ENCODE measurements at regions not wholly inside any gene's neighbourhood (a gene's known extent, or its start where the extent isn't known, plus 50 kb on each side); places are given as distances from the start of the nearest gene placed in this dataset.

DNA sequence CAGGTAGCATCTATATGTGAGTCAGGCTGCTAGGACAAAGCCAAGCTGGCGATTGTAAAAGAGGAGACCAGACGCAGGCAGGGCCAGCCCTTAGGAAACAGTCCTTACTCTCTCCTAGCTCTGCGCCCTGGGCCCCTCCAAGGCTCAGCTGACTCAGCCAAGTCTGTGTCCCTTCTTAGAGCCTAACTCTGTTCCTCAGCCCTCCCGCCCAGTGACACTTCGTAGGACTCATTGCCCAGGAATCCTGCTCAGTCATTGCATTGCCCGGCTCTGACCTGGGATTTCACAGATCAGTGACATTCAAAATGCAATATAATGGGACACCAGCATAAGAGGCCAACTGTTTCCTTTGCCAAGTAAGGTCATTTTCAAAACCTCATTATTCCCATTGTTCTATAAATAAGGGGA lies 244.2 kb downstream of the TLE3 start:
- no peak for TF ChIP-seq EZH2phosphoT487 (IDR thresholded peaks at IDR 0.05; ENCODE audit: borderline replicate concordance, low read depth, low read length)
- TF ChIP-seq, protein P1, sequence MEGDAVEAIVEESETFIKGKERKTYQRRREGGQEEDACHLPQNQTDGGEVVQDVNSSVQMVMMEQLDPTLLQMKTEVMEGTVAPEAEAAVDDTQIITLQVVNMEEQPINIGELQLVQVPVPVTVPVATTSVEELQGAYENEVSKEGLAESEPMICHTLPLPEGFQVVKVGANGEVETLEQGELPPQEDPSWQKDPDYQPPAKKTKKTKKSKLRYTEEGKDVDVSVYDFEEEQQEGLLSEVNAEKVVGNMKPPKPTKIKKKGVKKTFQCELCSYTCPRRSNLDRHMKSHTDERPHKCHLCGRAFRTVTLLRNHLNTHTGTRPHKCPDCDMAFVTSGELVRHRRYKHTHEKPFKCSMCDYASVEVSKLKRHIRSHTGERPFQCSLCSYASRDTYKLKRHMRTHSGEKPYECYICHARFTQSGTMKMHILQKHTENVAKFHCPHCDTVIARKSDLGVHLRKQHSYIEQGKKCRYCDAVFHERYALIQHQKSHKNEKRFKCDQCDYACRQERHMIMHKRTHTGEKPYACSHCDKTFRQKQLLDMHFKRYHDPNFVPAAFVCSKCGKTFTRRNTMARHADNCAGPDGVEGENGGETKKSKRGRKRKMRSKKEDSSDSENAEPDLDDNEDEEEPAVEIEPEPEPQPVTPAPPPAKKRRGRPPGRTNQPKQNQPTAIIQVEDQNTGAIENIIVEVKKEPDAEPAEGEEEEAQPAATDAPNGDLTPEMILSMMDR (conservative IDR thresholded peaks at IDR 0.05; ENCODE audit: low read length) = no peak
